ENCODE measurements at regions not wholly inside any gene's neighbourhood (a gene's known extent, or its start where the extent isn't known, plus 50 kb on each side); places are given as distances from the start of the nearest gene placed in this dataset.

DNA sequence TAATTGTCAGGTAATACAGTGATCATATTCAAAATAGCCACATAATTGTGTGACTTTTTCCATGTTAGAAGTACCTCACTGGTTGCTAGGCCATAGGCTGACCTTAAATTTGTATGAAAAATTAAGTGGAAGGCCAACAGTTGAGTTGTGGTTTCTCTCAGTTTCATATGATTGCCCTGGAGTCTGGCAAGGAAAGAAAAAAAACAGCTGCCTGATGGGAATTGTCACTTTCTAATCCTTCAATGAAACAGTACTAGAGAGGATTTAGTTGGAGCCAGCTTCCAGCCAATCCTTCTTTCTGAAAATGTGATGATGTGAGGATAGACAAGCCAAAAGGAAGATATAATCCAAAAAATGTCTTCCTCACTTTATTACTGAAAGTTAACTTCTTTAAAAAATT, 113.6 kb downstream of the ALX1 start:
- TF ChIP-seq POLR2A (IDR thresholded peaks at IDR 0.05; ENCODE audit: low read length) (no peak), GATA1 (IDR thresholded peaks at IDR 0.05; ENCODE audit: low read depth, low read length) (no peak)
